ENCODE measurements at regions not wholly inside any gene's neighbourhood (a gene's known extent, or its start where the extent isn't known, plus 50 kb on each side); places are given as distances from the start of the nearest gene placed in this dataset.

DNA sequence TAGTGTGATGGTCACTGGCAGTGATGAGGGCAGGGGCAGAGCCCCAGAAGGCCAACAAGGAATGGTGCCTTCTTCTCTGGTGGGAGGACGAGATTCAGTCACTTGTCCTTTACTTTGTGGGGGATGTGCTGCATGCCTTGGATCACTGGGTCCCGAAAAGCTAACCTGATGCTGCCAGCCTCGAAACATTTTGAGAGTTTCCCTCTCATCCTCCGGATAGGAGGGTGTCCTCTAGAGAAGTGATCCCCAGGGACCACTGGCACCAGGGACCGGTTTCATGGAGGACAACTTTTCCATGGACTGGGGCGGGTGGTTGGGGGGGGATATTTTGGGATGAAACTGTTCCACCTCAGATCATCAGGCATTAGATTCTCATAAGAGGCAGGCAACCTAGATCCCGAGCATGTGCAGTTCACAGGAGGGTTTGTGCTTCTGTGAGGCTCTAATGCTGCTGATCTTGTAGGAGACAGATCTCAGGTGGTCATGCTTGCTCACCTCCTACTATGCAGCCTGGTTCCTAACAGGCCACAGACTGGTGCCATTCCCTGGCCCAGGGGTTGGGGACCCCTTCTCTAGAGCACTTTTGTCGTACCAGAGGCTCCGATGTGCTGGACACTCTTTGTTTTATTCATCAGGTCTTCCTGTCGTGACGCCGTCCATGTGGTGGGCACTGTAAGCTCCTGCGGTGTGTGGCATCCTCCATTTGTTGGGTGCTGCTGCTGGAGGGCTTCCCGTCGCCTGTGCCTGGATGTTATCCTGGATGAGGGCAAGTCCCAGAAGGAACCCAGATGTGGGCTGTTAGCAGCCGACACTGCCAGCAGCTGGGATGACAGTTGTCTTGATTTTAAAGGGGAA, 68.5 kb upstream of the HDAC4 start:
- in situ Hi-C loops (cut with MboI) = no loop called here
- peaks cover 0 to 45% of the 10 kb centered on the region in 2 experiments; a peak in 3 of 5 replicates for H3K27me3 ChIP-seq (ENCODE audit: control insufficient read depth in 2 of 2, insufficient read depth in 2 of 2, low read length in 2 of 2)
- no peak overlapping the region for H3K4me2 ChIP-seq (ENCODE audit: insufficient read depth, low read length)
- no peak overlapping the region for H3K4me3 ChIP-seq
- DNase-seq (ENCODE audit: extremely low read depth in 1 of 4, low spot score in 3 of 4) (no peak), FAIRE-seq (no peak), ATAC-seq (no peak)
- no TSS peak for BruUV-seq (replicated peaks)
- ChIA-PET CTCF (ENCODE audit: low intra/inter-chr PET ratio) (no interaction called here), POLR2A (interaction anchor here (0.6 kb wide), 1 partner anchor 300 kb away, joined by 3 read pairs; no protein-coding TSS in a partner anchor)
- H3K9me1 ChIP-seq (ENCODE audit: control insufficient read depth, insufficient read depth, low read length) = no peaks in the 10 kb centered on the region
- intact Hi-C loops (cut with micrococcal nuclease) = no loop called here
- no peaks in the 10 kb centered on the region for H3K79me2 ChIP-seq (ENCODE audit: control insufficient read depth, insufficient read depth, low read length)
- H3K27ac ChIP-seq (ENCODE audit: extremely low read depth, low read depth, low read length) = no peak overlapping the region
- no peaks in the 10 kb centered on the region for H3K36me3 ChIP-seq (ENCODE audit: control insufficient read depth, insufficient read depth, low read length)
- no peaks in the 10 kb centered on the region for H3K9me3 ChIP-seq (replicated peaks; ENCODE audit: control insufficient read depth, insufficient read depth, low read depth, low read length)
- H3K9ac ChIP-seq (ENCODE audit: insufficient read depth in 1 of 2, low read depth in 2 of 2, low read length in 2 of 2) = no peak overlapping the region
- no peak overlapping the region for H2AFZ ChIP-seq (ENCODE audit: low read depth, low read length)
- H3K4me1 ChIP-seq (replicated peaks in 1 of 2; ENCODE audit: control insufficient read depth in 2 of 2, insufficient read depth in 2 of 2, low read length in 2 of 2) = peaks cover 0 to 3% of the 10 kb centered on the region in 2 experiments; a peak in 1 of 5 replicates
- H4K20me1 ChIP-seq (replicated peaks; ENCODE audit: control insufficient read depth, insufficient read depth, low read length) = no peaks in the 10 kb centered on the region; the same call in 1 of the 2 replicates
- 3% methylated on average over 10 of the region's 16 CpGs for WGBS (ENCODE audit: insufficient coverage, low coverage, missing lambda C conversion rate)
- TF ChIP-seq, protein P1, sequence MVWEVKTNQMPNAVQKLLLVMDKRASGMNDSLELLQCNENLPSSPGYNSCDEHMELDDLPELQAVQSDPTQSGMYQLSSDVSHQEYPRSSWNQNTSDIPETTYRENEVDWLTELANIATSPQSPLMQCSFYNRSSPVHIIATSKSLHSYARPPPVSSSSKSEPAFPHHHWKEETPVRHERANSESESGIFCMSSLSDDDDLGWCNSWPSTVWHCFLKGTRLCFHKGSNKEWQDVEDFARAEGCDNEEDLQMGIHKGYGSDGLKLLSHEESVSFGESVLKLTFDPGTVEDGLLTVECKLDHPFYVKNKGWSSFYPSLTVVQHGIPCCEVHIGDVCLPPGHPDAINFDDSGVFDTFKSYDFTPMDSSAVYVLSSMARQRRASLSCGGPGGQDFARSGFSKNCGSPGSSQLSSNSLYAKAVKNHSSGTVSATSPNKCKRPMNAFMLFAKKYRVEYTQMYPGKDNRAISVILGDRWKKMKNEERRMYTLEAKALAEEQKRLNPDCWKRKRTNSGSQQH (CRISPR knock-in tag; IDR thresholded peaks at IDR 0.05) = no peak
- TF ChIP-seq STAT5B (CRISPR knock-in tag; IDR thresholded peaks at IDR 0.05) (no peak), ETV6 (IDR thresholded peaks at IDR 0.05; ENCODE audit: borderline replicate concordance in 1 of 2, low read depth in 2 of 2, low read length in 1 of 2) (no peak), ETV6 (CRISPR knock-in tag; IDR thresholded peaks at IDR 0.05; ENCODE audit: borderline replicate concordance) (no peak), ZNF76 (CRISPR knock-in tag; IDR thresholded peaks at IDR 0.05; ENCODE audit: borderline replicate concordance) (no peak), SIN3A (IDR thresholded peaks at IDR 0.05; ENCODE audit: borderline replicate concordance in 2 of 2, control insufficient read depth in 1 of 2, low read depth in 2 of 2, low read length in 2 of 2) (no peak), GATAD2B (IDR thresholded peaks at IDR 0.05; ENCODE audit: borderline replicate concordance) (no peak)
- TF ChIP-seq, protein P2, sequence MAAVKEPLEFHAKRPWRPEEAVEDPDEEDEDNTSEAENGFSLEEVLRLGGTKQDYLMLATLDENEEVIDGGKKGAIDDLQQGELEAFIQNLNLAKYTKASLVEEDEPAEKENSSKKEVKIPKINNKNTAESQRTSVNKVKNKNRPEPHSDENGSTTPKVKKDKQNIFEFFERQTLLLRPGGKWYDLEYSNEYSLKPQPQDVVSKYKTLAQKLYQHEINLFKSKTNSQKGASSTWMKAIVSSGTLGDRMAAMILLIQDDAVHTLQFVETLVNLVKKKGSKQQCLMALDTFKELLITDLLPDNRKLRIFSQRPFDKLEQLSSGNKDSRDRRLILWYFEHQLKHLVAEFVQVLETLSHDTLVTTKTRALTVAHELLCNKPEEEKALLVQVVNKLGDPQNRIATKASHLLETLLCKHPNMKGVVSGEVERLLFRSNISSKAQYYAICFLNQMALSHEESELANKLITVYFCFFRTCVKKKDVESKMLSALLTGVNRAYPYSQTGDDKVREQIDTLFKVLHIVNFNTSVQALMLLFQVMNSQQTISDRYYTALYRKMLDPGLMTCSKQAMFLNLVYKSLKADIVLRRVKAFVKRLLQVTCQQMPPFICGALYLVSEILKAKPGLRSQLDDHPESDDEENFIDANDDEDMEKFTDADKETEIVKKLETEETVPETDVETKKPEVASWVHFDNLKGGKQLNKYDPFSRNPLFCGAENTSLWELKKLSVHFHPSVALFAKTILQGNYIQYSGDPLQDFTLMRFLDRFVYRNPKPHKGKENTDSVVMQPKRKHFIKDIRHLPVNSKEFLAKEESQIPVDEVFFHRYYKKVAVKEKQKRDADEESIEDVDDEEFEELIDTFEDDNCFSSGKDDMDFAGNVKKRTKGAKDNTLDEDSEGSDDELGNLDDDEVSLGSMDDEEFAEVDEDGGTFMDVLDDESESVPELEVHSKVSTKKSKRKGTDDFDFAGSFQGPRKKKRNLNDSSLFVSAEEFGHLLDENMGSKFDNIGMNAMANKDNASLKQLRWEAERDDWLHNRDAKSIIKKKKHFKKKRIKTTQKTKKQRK (IDR thresholded peaks at IDR 0.05; ENCODE audit: borderline replicate concordance, low read depth, low read length) = no peak
- TF ChIP-seq, protein P3, sequence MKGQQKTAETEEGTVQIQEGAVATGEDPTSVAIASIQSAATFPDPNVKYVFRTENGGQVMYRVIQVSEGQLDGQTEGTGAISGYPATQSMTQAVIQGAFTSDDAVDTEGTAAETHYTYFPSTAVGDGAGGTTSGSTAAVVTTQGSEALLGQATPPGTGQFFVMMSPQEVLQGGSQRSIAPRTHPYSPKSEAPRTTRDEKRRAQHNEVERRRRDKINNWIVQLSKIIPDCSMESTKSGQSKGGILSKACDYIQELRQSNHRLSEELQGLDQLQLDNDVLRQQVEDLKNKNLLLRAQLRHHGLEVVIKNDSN (CRISPR knock-in tag; IDR thresholded peaks at IDR 0.05) = no peak
- TF ChIP-seq, protein P4, sequence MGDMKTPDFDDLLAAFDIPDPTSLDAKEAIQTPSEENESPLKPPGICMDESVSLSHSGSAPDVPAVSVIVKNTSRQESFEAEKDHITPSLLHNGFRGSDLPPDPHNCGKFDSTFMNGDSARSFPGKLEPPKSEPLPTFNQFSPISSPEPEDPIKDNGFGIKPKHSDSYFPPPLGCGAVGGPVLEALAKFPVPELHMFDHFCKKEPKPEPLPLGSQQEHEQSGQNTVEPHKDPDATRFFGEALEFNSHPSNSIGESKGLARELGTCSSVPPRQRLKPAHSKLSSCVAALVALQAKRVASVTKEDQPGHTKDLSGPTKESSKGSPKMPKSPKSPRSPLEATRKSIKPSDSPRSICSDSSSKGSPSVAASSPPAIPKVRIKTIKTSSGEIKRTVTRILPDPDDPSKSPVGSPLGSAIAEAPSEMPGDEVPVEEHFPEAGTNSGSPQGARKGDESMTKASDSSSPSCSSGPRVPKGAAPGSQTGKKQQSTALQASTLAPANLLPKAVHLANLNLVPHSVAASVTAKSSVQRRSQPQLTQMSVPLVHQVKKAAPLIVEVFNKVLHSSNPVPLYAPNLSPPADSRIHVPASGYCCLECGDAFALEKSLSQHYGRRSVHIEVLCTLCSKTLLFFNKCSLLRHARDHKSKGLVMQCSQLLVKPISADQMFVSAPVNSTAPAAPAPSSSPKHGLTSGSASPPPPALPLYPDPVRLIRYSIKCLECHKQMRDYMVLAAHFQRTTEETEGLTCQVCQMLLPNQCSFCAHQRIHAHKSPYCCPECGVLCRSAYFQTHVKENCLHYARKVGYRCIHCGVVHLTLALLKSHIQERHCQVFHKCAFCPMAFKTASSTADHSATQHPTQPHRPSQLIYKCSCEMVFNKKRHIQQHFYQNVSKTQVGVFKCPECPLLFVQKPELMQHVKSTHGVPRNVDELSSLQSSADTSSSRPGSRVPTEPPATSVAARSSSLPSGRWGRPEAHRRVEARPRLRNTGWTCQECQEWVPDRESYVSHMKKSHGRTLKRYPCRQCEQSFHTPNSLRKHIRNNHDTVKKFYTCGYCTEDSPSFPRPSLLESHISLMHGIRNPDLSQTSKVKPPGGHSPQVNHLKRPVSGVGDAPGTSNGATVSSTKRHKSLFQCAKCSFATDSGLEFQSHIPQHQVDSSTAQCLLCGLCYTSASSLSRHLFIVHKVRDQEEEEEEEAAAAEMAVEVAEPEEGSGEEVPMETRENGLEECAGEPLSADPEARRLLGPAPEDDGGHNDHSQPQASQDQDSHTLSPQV (IDR thresholded peaks at IDR 0.05) = no peak
